ENCODE measurements at regions not wholly inside any gene's neighbourhood (a gene's known extent, or its start where the extent isn't known, plus 50 kb on each side); places are given as distances from the start of the nearest gene placed in this dataset.

- ChIA-PET CTCF (no interaction called here), POLR2A (no interaction called here)
- H3K27ac ChIP-seq (ENCODE audit: extremely low read depth, low read depth, low read length): no peak overlapping the region
- no peaks in the 10 kb centered on the region for H3K36me3 ChIP-seq (ENCODE audit: control insufficient read depth in 2 of 2, insufficient read depth in 1 of 2, low read length in 2 of 2)
- H3K9me3 ChIP-seq (ENCODE audit: control insufficient read depth, insufficient read depth, low read depth, low read length): no peaks in the 10 kb centered on the region
- no peak overlapping the region for H3K4me3 ChIP-seq (ENCODE audit: low read depth, low read length)
- H3K4me1 ChIP-seq (ENCODE audit: control insufficient read depth, insufficient read depth, low read length): no peaks in the 10 kb centered on the region
- TF ChIP-seq ZNF121 (tag by site-specific recombination; IDR thresholded peaks at IDR 0.05): no peak
- TF ChIP-seq, protein P1, sequence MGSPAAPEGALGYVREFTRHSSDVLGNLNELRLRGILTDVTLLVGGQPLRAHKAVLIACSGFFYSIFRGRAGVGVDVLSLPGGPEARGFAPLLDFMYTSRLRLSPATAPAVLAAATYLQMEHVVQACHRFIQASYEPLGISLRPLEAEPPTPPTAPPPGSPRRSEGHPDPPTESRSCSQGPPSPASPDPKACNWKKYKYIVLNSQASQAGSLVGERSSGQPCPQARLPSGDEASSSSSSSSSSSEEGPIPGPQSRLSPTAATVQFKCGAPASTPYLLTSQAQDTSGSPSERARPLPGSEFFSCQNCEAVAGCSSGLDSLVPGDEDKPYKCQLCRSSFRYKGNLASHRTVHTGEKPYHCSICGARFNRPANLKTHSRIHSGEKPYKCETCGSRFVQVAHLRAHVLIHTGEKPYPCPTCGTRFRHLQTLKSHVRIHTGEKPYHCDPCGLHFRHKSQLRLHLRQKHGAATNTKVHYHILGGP (tag by site-specific recombination; IDR thresholded peaks at IDR 0.05): no peak
- TF ChIP-seq OVOL3 (tag by site-specific recombination; IDR thresholded peaks at IDR 0.05): no peak
- TF ChIP-seq ZNF341 (tag by site-specific recombination; IDR thresholded peaks at IDR 0.05; ENCODE audit: low read depth): no peak
- TF ChIP-seq SCRT1 (tag by site-specific recombination; IDR thresholded peaks at IDR 0.05; ENCODE audit: borderline replicate concordance): no peak
- no peak for TF ChIP-seq ZNF157 (tag by site-specific recombination; IDR thresholded peaks at IDR 0.05)
- TF ChIP-seq GLI4 (tag by site-specific recombination; IDR thresholded peaks at IDR 0.05): no peak
- no peak for TF ChIP-seq ZNF473 (tag by site-specific recombination; IDR thresholded peaks at IDR 0.05)
- no peak for TF ChIP-seq ZNF19 (tag by site-specific recombination; IDR thresholded peaks at IDR 0.05; ENCODE audit: low read depth)
- no peak for TF ChIP-seq ZFP3 (tag by site-specific recombination; IDR thresholded peaks at IDR 0.05; ENCODE audit: low read depth)
Measured at GRCh38 chr2:33911327-33911726, 312.2 kb upstream of the FAM98A start.

- Histone ChIP-seq H3K4me1 (ENCODE audit: control insufficient read depth, insufficient read depth, low read length) (no peaks in the 10 kb centered on the region), H3K9me3 (ENCODE audit: control insufficient read depth, insufficient read depth, low read depth, low read length) (no peaks in the 10 kb centered on the region), H3K27ac (ENCODE audit: extremely low read depth, low read depth, low read length) (no peak overlapping the region), H3K36me3 (ENCODE audit: control insufficient read depth in 2 of 2, insufficient read depth in 1 of 2, low read length in 2 of 2) (no peaks in the 10 kb centered on the region), H3K4me3 (ENCODE audit: low read depth, low read length) (no peak overlapping the region)
- ChIA-PET POLR2A (no interaction called here), CTCF (interaction anchor here (0.6 to 0.7 kb wide), 3 partner anchors 16 to 1294 kb away, joined by 3 to 4 read pairs (median 4); no protein-coding TSS in a partner anchor)
- TF ChIP-seq ZBTB48 (tag by site-specific recombination; IDR thresholded peaks at IDR 0.05) (no peak), ZBTB49 (tag by site-specific recombination; IDR thresholded peaks at IDR 0.05; ENCODE audit: low read depth) (no peak), ZNF24 (tag by site-specific recombination; IDR thresholded peaks at IDR 0.05) (no peak), ZNF626 (tag by site-specific recombination; IDR thresholded peaks at IDR 0.05) (no peak), ZSCAN16 (tag by site-specific recombination; IDR thresholded peaks at IDR 0.05) (no peak), SALL2 (tag by site-specific recombination; IDR thresholded peaks at IDR 0.05; ENCODE audit: borderline replicate concordance) (no peak), OVOL3 (tag by site-specific recombination; IDR thresholded peaks at IDR 0.05) (no peak), ZNF837 (tag by site-specific recombination; IDR thresholded peaks at IDR 0.05) (no peak), ZNF114 (tag by site-specific recombination; IDR thresholded peaks at IDR 0.05) (no peak)
- TF ChIP-seq, protein P2, sequence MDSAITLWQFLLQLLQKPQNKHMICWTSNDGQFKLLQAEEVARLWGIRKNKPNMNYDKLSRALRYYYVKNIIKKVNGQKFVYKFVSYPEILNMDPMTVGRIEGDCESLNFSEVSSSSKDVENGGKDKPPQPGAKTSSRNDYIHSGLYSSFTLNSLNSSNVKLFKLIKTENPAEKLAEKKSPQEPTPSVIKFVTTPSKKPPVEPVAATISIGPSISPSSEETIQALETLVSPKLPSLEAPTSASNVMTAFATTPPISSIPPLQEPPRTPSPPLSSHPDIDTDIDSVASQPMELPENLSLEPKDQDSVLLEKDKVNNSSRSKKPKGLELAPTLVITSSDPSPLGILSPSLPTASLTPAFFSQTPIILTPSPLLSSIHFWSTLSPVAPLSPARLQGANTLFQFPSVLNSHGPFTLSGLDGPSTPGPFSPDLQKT (IDR thresholded peaks at IDR 0.05; ENCODE audit: borderline replicate concordance, low read depth, low read length): no peak
Measured at GRCh38 chr2:33909945-33910695, 311.0 kb upstream of the FAM98A start.

Measured in HEK293 (cell line).